PC-3 (cell line): ENCODE measurements at regions not wholly inside any gene's neighbourhood (a gene's known extent, or its start where the extent isn't known, plus 50 kb on each side); places are given as distances from the start of the nearest gene placed in this dataset.

ENCODE experiments used
- EZH2 ChIP-seq: fragments of 300-600 bp; sonication (generic); IDR thresholded peaks from one replicate; pipeline ENCODE4 v1.6.1; 2017; ENCODE audit warnings: antibody characterized with exemption, mild to moderate bottlenecking, low read length; ENCODE audit not compliant: unreplicated experiment
- TF ChIP-seq, protein P1 (sequence below): fragments of 300-600 bp; sonication (generic); conservative IDR thresholded peaks from 2 replicates; pipeline ENCODE4 v1.5.1; 2017; ENCODE audit warnings: antibody characterized with exemption, low read depth, mild to moderate bottlenecking, low read length

DNA sequence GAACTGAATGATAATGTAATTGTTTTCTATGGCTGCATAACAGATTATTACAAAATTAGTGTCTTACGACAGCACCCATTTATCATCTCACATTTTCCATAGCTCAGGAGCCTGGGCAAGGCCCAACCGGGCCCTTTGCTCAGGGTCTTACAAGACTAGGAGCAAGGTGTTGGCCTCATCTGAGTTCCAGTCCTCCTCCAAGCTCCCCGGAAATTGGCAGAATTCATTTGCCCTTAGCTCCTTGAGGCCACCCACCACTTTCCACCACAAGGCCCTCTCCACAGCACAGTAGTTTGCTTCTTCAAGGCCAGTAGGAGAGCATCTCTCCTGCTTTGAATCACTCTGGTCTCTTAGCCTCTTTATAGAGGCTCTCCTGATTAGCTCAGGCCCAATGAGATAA lies 89.2 kb upstream of the SALL3 start:
- no peak for TF ChIP-seq EZH2
- TF ChIP-seq, protein P1, sequence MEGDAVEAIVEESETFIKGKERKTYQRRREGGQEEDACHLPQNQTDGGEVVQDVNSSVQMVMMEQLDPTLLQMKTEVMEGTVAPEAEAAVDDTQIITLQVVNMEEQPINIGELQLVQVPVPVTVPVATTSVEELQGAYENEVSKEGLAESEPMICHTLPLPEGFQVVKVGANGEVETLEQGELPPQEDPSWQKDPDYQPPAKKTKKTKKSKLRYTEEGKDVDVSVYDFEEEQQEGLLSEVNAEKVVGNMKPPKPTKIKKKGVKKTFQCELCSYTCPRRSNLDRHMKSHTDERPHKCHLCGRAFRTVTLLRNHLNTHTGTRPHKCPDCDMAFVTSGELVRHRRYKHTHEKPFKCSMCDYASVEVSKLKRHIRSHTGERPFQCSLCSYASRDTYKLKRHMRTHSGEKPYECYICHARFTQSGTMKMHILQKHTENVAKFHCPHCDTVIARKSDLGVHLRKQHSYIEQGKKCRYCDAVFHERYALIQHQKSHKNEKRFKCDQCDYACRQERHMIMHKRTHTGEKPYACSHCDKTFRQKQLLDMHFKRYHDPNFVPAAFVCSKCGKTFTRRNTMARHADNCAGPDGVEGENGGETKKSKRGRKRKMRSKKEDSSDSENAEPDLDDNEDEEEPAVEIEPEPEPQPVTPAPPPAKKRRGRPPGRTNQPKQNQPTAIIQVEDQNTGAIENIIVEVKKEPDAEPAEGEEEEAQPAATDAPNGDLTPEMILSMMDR, result no peak
